Activated CD8-positive, alpha-beta T cell treated with anti-CD3 and anti-CD28 coated beads, Interleukin-2, amount 10 ng/mL, durations not matched to agents 7 days and 5 days (primary cell): ENCODE measurements at regions not wholly inside any gene's neighbourhood (a gene's known extent, or its start where the extent isn't known, plus 50 kb on each side); places are given as distances from the start of the nearest gene placed in this dataset.
A peak's percentile ranks its signal among the peaks of the same experiment; 100 is the strongest.
"Not testable (repeated sequence)": the region's sequence is repeated elsewhere in the genome, so short reads cannot be mapped to it uniquely, and the experiment has no call there.

Experiments
- ATAC-seq: fragments of 150-1000 bp; cut with Tn5 transposase; one replicate; pipeline ENCODE4 v1.10.0; 2021; ENCODE audit warnings: moderate library complexity
- CTCF ChIA-PET: fragments of 350-600 bp; sonication (Branson Sonifier 250); formaldehyde crosslinking; loops from one replicate; lab custom pipeline; 2021; ENCODE audit warnings: antibody characterized with exemption; lab: Charles Lee
- POLR2A ChIA-PET: fragments of 350-600 bp; sonication (Branson Sonifier 250); formaldehyde crosslinking; loops from one replicate; lab custom pipeline; 2021; ENCODE audit warnings: antibody characterized with exemption; lab: Charles Lee
- DNase-seq: peaks from one replicate; pipeline ENCODE4 v3.0.0-alpha.2; 2020
- H3K27ac Mint-ChIP-seq: one replicate; pipeline ENCODE4 v1.8.0; 2021; ENCODE audit warnings: mild to moderate bottlenecking, mixed read lengths
- H3K27me3 Mint-ChIP-seq: one replicate; pipeline ENCODE4 v1.8.0; 2021; ENCODE audit warnings: low read depth, mixed read lengths
- H3K36me3 Mint-ChIP-seq: one replicate; pipeline ENCODE4 v1.8.0; 2021; ENCODE audit warnings: low read depth, mixed read lengths
- H3K4me1 Mint-ChIP-seq: one replicate; pipeline ENCODE4 v1.8.0; 2021; ENCODE audit warnings: low read depth, mixed read lengths
- H3K4me3 Mint-ChIP-seq: one replicate; pipeline ENCODE4 v1.8.0; 2021; ENCODE audit warnings: mild to moderate bottlenecking, mixed read lengths
- H3K9me3 Mint-ChIP-seq: one replicate; pipeline ENCODE4 v1.8.0; 2022; ENCODE audit warnings: mixed read lengths; ENCODE audit not compliant: insufficient read depth

- Mint-ChIP-seq H3K27ac (peak overlapping the region; percentile 36), H3K27me3 (no peaks in the 10 kb centered on the region), H3K4me3 (no peak overlapping the region), H3K36me3 (peaks cover 3% of the 10 kb centered on the region), H3K4me1 (peaks cover 32% of the 10 kb centered on the region), H3K9me3 (peaks cover 4% of the 10 kb centered on the region)
- CTCF ChIA-PET = interaction anchor here (1.0 to 1.3 kb wide), 3 partner anchors 12 to 266 kb away, joined by 3 read pairs; no protein-coding TSS in a partner anchor
- POLR2A ChIA-PET = interaction anchor here (0.9 to 1.9 kb wide), 3 partner anchors 22 to 988 kb away, joined by 3 to 14 read pairs (median 3); partner anchors contain the start of gene ID2
- ATAC-seq (no peak), DNase-seq (no peak)
Observed at GRCh38 chr2:7693246-7694075, 776.2 kb downstream of the RNF144A start.

GRCh38 chr2:7694076-7694985, 777.1 kb downstream of the RNF144A start:
- POLR2A ChIA-PET = interaction anchor here (0.9 to 1.9 kb wide), 4 partner anchors 10 to 32 kb away, joined by 3 to 14 read pairs (median 5); no protein-coding TSS in a partner anchor
- Mint-ChIP-seq H3K27ac (peak overlapping the region; percentile 55), H3K4me1 (peaks cover 32% of the 10 kb centered on the region), H3K36me3 (peaks cover 3% of the 10 kb centered on the region), H3K9me3 (peaks cover 4% of the 10 kb centered on the region), H3K4me3 (no peak overlapping the region), H3K27me3 (no peaks in the 10 kb centered on the region)
- DNase-seq (no peak), ATAC-seq (peak; percentile 58)
- CTCF ChIA-PET = interaction anchor here (1.0 to 1.3 kb wide), 3 partner anchors 13 to 267 kb away, joined by 3 to 4 read pairs (median 3); no protein-coding TSS in a partner anchor

GRCh38 chr2:7696556-7696955, 779.3 kb downstream of the RNF144A start:
- H3K27me3 Mint-ChIP-seq, H3K36me3 Mint-ChIP-seq, H3K27ac Mint-ChIP-seq, DNase-seq, H3K9me3 Mint-ChIP-seq, H3K4me3 Mint-ChIP-seq, ATAC-seq, CTCF ChIA-PET, POLR2A ChIA-PET: not testable (repeated sequence)
- H3K4me1 Mint-ChIP-seq = peaks cover 32% of the 10 kb centered on the region

- CTCF ChIA-PET = no interaction called here
- Mint-ChIP-seq H3K4me3 (no peak overlapping the region), H3K36me3 (peaks cover 3% of the 10 kb centered on the region), H3K27me3 (no peaks in the 10 kb centered on the region), H3K4me1 (peaks cover 29% of the 10 kb centered on the region), H3K27ac (no peak overlapping the region), H3K9me3 (peaks cover 4% of the 10 kb centered on the region)
- DNase-seq = no peak
- no peak for ATAC-seq
- POLR2A ChIA-PET = no interaction called here
Observed at GRCh38 chr2:7697052-7697451, 779.8 kb downstream of the RNF144A start.

GRCh38 chr2:7701791-7702190, 784.6 kb downstream of the RNF144A start:
- H3K9me3 Mint-ChIP-seq = peaks cover under 1% of the 10 kb centered on the region
- ATAC-seq = no peak
- peaks cover 18% of the 10 kb centered on the region for H3K4me1 Mint-ChIP-seq
- ChIA-PET POLR2A (no interaction called here), CTCF (no interaction called here)
- peaks cover 2% of the 10 kb centered on the region for H3K36me3 Mint-ChIP-seq
- DNase-seq = no peak
- H3K27ac Mint-ChIP-seq = no peak overlapping the region
- no peak overlapping the region for H3K4me3 Mint-ChIP-seq
- no peaks in the 10 kb centered on the region for H3K27me3 Mint-ChIP-seq

- no peak for ATAC-seq
- CTCF ChIA-PET = no interaction called here
- POLR2A ChIA-PET = interaction anchor here (0.7 to 1.4 kb wide), 2 partner anchors 8 to 15 kb away, joined by 3 to 4 read pairs; no protein-coding TSS in a partner anchor
Observed at GRCh38 chr2:7703048-7703447, 785.8 kb downstream of the RNF144A start.

GRCh38 chr2:7703543-7704144, 786.4 kb downstream of the RNF144A start:
- H3K27me3 Mint-ChIP-seq = no peaks in the 10 kb centered on the region
- H3K27ac Mint-ChIP-seq = no peak overlapping the region
- ATAC-seq (no peak), DNase-seq (no peak)
- CTCF ChIA-PET = no interaction called here
- no peak overlapping the region for H3K4me3 Mint-ChIP-seq
- H3K9me3 Mint-ChIP-seq = no peaks in the 10 kb centered on the region
- peaks cover 2% of the 10 kb centered on the region for H3K36me3 Mint-ChIP-seq
- peaks cover 18% of the 10 kb centered on the region for H3K4me1 Mint-ChIP-seq
- POLR2A ChIA-PET = interaction anchor here (0.7 to 1.4 kb wide), 2 partner anchors 9 to 14 kb away, joined by 3 to 4 read pairs; no protein-coding TSS in a partner anchor

More at GRCh38 chr2:7703048-7703447, 785.8 kb downstream of the RNF144A start:
- Mint-ChIP-seq H3K4me3 (no peak overlapping the region), H3K4me1 (peaks cover 18% of the 10 kb centered on the region), H3K27ac (no peak overlapping the region), H3K36me3 (peaks cover 2% of the 10 kb centered on the region), H3K9me3 (no peaks in the 10 kb centered on the region), H3K27me3 (no peaks in the 10 kb centered on the region)
- DNase-seq = no peak

GRCh38 chr2:7704296-7704865, 787.2 kb downstream of the RNF144A start:
- ChIA-PET CTCF (no interaction called here), POLR2A (interaction anchor here (1.4 kb wide), 1 partner anchor 9 kb away, joined by 4 read pairs; no protein-coding TSS in a partner anchor)
- no peaks in the 10 kb centered on the region for H3K9me3 Mint-ChIP-seq
- H3K4me1 Mint-ChIP-seq = peaks cover 18% of the 10 kb centered on the region
- H3K27ac Mint-ChIP-seq = no peak overlapping the region
- ATAC-seq = no peak
- H3K4me3 Mint-ChIP-seq = no peak overlapping the region
- peaks cover 2% of the 10 kb centered on the region for H3K36me3 Mint-ChIP-seq
- DNase-seq = no peak
- no peaks in the 10 kb centered on the region for H3K27me3 Mint-ChIP-seq

- POLR2A ChIA-PET = interaction anchor here (0.7 to 1.0 kb wide), 2 partner anchors 19 to 234 kb away, joined by 3 to 4 read pairs; no protein-coding TSS in a partner anchor
- CTCF ChIA-PET = no interaction called here
- DNase-seq (no peak), ATAC-seq (no peak)
- Mint-ChIP-seq H3K27ac (no peak overlapping the region), H3K9me3 (peaks cover 6% of the 10 kb centered on the region), H3K27me3 (no peaks in the 10 kb centered on the region), H3K4me3 (no peak overlapping the region), H3K4me1 (peaks cover 18% of the 10 kb centered on the region), H3K36me3 (peaks cover 7% of the 10 kb centered on the region)
Observed at GRCh38 chr2:7706791-7707190, 789.6 kb downstream of the RNF144A start.

GRCh38 chr2:7707723-7708122, 790.5 kb downstream of the RNF144A start:
- ChIA-PET POLR2A (interaction anchor here (0.6 kb wide), 1 partner anchor 270 kb away, joined by 4 read pairs; no protein-coding TSS in a partner anchor), CTCF (interaction anchor here (1.7 kb wide), 1 partner anchor 13 kb away, joined by 4 read pairs; no protein-coding TSS in a partner anchor)
- Mint-ChIP-seq H3K27me3 (no peaks in the 10 kb centered on the region), H3K4me1 (peaks cover 10% of the 10 kb centered on the region), H3K36me3 (peaks cover 9% of the 10 kb centered on the region), H3K9me3 (peaks cover 6% of the 10 kb centered on the region), H3K27ac (no peak overlapping the region), H3K4me3 (no peak overlapping the region)
- DNase-seq (no peak), ATAC-seq (no peak)
